ENCODE measurements at regions not wholly inside any gene's neighbourhood (a gene's known extent, or its start where the extent isn't known, plus 50 kb on each side); places are given as distances from the start of the nearest gene placed in this dataset.
"Not testable (repeated sequence)": the region's sequence is repeated elsewhere in the genome, so short reads cannot be mapped to it uniquely, and the experiment has no call there.

DNA sequence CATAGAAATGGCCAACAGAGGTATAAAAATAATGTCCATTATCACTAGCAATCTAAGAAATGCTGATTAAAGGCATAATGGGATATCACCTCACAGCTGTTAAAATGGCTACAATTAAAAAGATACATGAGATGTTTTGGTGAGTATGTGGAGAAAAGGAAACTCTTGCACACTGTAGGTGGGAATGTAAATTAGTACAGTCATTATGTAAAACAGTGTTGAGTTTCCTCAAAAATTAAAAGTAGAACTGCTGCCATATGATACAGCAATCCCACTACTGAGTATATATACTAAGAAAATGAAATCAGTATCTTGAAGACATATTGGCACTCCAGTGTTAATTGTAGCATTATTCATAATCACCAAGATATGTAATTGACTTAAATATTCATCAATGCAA, 982.2 kb upstream of the EPHA6 start:
- Mint-ChIP-seq H3K4me3 (no peak overlapping the region), H3K27me3 (ENCODE audit: insufficient read depth) (0 out of 2 replicates have a peak, but pooled peaks cover 1% of the 10 kb centered on the region), H3K36me3 (ENCODE audit: low read depth) (no peaks in the 10 kb centered on the region; the same call in 1 of the 2 replicates), H3K4me1 (ENCODE audit: low read depth) (no peaks in the 10 kb centered on the region), H3K27ac (no peak overlapping the region), H3K9me3 (peaks cover 38% of the 10 kb centered on the region)
- TF ChIP-seq CTCF (IDR thresholded peaks at IDR 0.05): no peak
- DNase-seq: no peak

DNA sequence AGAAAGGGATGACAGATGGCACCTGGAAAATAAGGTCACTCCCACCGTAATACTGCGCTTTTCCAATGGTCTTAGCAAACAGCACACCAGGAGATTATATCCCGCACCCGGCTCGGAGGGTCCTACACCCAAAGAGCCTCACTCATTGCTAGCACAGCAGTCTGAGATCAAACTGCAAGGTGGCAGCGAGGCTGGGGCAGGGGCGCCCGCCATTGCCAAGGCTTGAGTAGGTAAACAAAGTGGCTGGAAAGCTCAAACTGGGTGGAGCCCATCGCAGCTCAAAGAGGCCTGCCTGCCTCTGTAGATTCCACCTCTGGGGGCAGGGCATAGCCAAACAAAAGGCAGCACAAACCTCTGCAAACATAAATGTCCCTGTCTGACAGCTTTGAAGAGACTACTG, 953.8 kb upstream of the EPHA6 start:
- not testable (repeated sequence) for H3K27me3 Mint-ChIP-seq (ENCODE audit: insufficient read depth); H3K27ac Mint-ChIP-seq; H3K36me3 Mint-ChIP-seq (ENCODE audit: low read depth); DNase-seq; H3K4me3 Mint-ChIP-seq; H3K4me1 Mint-ChIP-seq (ENCODE audit: low read depth)
- H3K9me3 Mint-ChIP-seq: peaks cover 53% of the 10 kb centered on the region

DNA sequence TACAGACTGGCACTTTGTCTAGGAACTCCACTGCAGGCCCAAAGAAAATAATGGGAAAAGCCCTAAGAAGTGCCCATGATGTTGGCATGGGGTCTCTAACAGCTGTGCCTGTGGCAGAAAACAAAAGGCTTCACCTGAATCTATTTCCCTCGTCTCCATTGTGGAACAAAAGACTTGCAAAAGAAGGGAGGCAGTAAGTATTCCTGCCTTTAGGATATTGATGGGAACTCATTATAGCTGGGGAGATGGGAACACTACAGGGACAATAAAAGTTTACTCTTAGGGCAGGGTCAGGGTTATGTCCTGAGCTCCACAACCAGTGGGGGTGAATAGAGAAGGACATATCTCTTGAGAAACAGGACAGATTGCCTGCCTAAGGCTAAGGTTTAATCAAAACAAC, 930.6 kb upstream of the EPHA6 start:
- no peak for DNase-seq
- Mint-ChIP-seq H3K9me3 (peaks cover 13% of the 10 kb centered on the region), H3K4me3 (no peak overlapping the region), H3K27ac (no peak overlapping the region), H3K27me3 (ENCODE audit: insufficient read depth) (no peaks in the 10 kb centered on the region), H3K4me1 (ENCODE audit: low read depth) (no peaks in the 10 kb centered on the region), H3K36me3 (ENCODE audit: low read depth) (no peaks in the 10 kb centered on the region)
- TF ChIP-seq CTCF (IDR thresholded peaks at IDR 0.05): no peak

DNA sequence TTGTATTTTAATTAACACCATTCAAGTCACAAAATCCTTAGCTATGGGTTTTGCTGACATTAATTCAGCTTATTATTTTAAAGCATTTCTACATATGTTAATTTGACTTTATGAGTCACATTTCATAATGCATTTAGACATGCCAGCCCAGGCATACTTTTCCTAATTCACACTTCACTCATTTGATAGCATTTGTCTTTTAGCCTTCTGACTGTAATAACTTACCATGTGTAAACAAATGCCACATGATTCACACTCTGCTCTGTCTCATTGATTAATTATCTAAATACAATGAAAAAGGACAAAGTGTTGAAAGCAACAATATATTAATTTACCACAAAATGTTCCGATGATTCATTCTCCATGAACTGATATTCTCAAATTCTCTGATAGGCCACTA, 927.8 kb upstream of the EPHA6 start:
- no peaks in the 10 kb centered on the region for H3K4me1 Mint-ChIP-seq (ENCODE audit: low read depth)
- H3K27ac Mint-ChIP-seq: no peak overlapping the region
- H3K9me3 Mint-ChIP-seq: peaks cover 13% of the 10 kb centered on the region

GRCh38 chr3:95887114-95887513, 927.3 kb upstream of the EPHA6 start:
- Mint-ChIP-seq H3K4me3 (no peak overlapping the region), H3K4me1 (ENCODE audit: low read depth) (no peaks in the 10 kb centered on the region), H3K27me3 (ENCODE audit: insufficient read depth) (no peaks in the 10 kb centered on the region), H3K9me3 (peaks cover 13% of the 10 kb centered on the region), H3K36me3 (ENCODE audit: low read depth) (no peaks in the 10 kb centered on the region), H3K27ac (no peak overlapping the region)
- DNase-seq: no peak
- no peak for TF ChIP-seq CTCF (IDR thresholded peaks at IDR 0.05)

More for the DNA sequence above, 927.8 kb upstream of the EPHA6 start:
- Mint-ChIP-seq H3K27me3 (ENCODE audit: insufficient read depth) (no peaks in the 10 kb centered on the region), H3K4me3 (no peak overlapping the region), H3K36me3 (ENCODE audit: low read depth) (no peaks in the 10 kb centered on the region)
- no peak for TF ChIP-seq CTCF (IDR thresholded peaks at IDR 0.05)
- DNase-seq: no peak

DNA sequence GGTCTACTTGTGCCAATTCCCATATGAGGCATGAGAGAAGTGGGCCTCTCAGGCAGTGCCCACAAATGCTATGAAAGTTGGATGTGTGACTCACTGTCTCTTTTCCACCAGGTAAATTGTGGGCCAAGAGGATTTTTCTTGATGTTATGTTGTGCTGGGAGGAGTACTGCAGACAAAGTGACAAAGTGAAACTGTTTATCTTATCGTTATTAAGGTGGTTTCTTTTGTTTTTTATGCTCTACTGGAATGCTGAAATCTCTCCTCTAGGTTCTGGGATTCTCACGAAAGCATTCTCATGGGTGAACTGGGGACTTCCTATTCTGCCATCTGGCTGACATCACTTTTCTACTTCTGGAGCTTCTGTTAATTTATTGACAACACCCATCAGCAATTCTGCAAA, 919.6 kb upstream of the EPHA6 start:
- DNase-seq: no peak
- Mint-ChIP-seq H3K27me3 (ENCODE audit: insufficient read depth) (no peaks in the 10 kb centered on the region), H3K9me3 (peaks cover 25% of the 10 kb centered on the region), H3K4me1 (ENCODE audit: low read depth) (no peaks in the 10 kb centered on the region), H3K4me3 (no peak overlapping the region), H3K27ac (no peak overlapping the region), H3K36me3 (ENCODE audit: low read depth) (no peaks in the 10 kb centered on the region; the same call in 1 of the 2 replicates)
- no peak for TF ChIP-seq CTCF (IDR thresholded peaks at IDR 0.05)

Measured in HFFc6 (cell line).